GM04504 (cell line): ENCODE measurements at regions not wholly inside any gene's neighbourhood (a gene's known extent, or its start where the extent isn't known, plus 50 kb on each side); places are given as distances from the start of the nearest gene placed in this dataset.
"Not testable (repeated sequence)": the region's sequence is repeated elsewhere in the genome, so short reads cannot be mapped to it uniquely, and the experiment has no call there.

Experiments used
- DNase-seq: peaks from one replicate; pipeline ENCODE4 v3.0.0-alpha.2; 2012; ENCODE audit warnings: low read depth

DNA sequence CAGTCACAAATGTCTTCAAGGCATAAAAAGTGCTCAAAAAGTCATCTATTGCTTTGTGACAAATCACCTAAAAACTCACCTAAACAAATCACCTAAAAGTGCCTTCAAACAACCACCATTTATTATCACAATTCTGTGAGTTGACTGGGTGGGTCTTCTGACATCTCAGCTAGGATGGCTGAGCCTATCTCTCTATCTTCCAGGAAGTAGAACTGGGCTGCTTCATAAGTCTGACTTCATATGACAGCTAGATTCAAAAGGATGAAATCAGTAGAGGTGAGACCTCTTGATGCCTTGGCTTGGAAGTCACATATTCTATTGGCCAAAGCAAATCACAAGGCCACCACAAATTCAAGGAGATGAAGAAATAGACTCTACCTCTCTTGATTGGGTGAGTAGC lies 199.2 kb upstream of the SLC39A10 start:
- no peak for DNase-seq

DNA sequence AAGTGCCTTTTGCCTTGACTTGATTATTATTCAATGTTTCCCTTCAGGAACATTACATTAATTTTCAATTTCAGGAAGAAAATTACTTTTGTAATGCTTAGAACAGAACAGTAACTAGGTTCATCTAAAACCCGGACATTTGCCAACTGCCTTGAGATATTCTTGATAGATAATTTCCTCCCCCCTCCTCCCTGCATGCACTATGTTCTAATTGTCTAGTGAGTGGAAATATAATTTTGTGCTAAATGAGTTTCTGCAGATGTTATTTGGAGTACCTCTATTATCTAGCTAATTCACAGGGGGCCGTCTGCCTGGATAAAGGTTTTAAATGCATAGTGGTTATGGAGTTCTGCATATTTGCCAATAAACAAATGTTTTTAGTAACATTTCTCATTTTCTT lies 200.3 kb upstream of the SLC39A10 start:
- no peak for DNase-seq

- DNase-seq = peak; percentile 6
Measured at GRCh38 chr2:195451160-195451559, 205.9 kb upstream of the SLC39A10 start.

DNA sequence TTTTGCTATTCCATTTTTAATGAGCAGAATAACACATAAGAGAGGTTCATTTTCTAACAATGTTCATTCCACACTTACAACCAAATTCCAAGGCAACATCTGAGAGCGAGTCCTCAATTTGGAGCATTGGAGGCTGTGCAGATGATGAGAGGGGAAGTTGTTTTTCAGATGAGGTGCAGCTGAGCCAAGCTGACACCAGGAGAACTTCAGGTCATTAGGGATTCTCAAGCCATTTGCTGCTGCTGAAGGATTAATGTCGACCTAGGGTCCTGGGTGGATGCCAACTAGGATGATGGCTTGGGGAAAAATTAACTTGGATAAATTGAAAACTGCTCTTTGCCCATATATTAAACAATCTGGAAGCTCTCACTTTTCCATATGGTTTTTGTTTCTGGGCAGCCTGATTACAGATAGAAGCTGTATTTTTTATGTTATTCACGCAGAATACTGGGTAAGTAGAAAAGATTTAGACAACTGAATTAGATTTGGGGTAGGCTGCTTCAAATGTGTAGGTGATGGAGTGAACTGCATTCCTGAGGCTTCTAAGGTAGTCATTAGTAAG lies 206.4 kb upstream of the SLC39A10 start:
- no peak for DNase-seq

- DNase-seq = no peak
Measured at GRCh38 chr2:195447323-195447975, 209.6 kb upstream of the SLC39A10 start.

- no peak for DNase-seq
Measured at GRCh38 chr2:195445639-195446038, 211.4 kb upstream of the SLC39A10 start.

- DNase-seq = no peak
Measured at GRCh38 chr2:195443926-195444325, 213.1 kb upstream of the SLC39A10 start.

DNA sequence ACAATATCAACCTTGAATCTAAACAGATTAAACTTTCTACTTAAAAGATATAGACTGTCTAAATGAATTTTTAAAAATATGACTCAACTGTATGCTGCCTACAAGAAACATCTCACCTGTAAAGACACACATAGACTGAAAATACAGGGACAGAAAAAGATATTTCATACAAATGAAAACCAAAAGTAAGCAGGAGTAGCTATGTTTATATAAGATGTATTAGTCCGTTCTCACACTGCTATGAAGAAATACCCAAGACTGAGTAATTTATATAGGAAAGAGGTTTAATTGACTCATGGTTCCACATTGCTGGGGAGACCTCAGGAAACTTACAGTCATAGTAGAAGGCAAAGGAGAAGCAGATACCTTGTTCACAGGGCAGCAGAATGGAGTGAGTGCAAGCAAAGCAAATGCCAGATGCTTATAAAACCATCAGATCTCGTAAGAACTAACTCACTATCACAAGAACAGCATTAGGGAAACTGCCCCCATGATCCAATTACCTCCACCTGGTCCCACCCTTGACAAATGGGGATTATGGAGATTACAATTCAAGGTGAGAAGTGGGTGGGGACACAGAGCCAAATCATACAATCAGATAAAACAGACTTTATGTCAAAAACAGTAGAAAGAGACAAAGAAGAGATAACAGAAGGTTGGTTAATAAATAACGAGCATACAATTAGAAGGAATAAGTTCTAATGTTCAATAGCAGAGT lies 214.4 kb upstream of the SLC39A10 start:
- no peak for DNase-seq

DNA sequence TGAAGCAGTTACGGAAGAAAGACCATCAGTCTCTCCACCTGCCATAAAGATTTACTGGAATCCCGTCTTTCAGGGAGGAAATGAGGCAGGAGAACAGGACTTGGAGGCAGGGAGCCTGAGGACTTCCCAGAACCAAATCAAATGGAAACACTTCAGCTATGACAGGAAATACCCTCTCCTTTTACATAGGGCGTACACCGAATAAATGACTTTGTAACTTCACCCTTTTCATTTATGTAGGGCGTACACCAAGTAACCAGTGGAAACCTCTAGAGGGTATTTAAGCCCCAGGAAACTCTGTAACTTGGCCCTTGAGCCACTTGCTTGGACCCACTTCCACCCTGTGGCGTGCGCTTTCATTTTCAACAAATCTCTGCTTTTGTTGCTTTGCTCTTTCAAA lies 218.3 kb upstream of the SLC39A10 start:
- no peak for DNase-seq

DNA sequence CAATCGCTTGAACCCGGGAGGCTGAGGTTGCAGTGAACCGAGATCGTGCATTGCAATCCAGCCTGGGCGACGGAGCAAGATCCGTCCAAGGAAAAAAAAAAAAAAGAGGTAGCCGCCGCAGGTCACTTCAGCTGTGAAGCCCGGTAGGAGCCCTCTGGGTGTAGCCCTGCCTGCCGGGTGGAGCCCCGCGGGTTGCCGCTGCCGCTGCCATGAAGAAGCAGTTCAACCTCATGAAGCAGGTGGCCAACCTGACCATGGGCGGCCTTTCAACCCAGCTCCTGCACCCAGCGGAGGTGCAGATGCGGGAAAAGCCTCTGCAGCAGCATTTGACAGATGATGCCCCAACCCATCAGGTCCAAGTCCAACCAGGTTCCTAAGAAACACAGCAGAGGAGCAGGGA lies 219.5 kb upstream of the SLC39A10 start:
- DNase-seq = no peak

DNA sequence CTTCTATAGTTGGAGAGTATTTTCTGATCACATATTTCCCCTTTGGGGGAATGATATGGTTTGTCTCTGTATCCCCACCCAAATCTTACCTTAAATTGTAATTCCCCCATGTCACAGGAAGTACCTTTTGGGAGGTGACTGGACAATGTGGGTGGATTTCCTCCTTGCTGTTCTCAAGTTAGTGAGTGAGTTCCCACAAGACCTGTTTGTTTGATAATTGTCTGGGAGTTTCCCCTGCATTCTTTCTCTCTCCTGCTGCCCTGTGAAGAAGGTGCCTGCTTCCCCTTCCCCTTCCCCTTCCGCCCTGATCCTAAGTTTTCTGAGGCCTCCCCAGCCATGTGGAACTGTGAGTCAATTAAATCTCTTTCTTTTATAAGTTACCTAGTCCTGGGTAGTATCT lies 222.7 kb upstream of the SLC39A10 start:
- DNase-seq = no peak

- DNase-seq = not testable (repeated sequence)
Measured at GRCh38 chr2:195433729-195434128, 223.3 kb upstream of the SLC39A10 start.

- DNase-seq = no peak
Measured at GRCh38 chr2:195428673-195429072, 228.4 kb upstream of the SLC39A10 start.

DNA sequence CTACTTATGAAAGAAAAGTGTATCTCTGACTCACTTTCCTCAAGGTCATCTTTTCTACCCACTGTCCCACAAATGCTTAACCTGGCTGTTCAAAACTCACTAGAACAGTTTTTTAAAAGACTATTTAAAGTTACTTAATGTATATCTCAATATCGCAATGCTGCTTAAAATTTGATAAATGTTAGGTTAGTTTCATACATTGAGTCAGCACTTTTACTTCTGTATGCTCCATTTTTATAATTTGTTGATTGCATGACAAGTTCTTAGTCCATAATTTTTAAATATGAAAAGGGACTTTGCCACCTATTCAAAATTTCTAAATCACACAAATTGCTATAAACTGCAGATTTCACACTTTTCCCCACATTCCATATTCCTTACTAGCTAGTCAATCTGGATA lies 231.7 kb upstream of the SLC39A10 start:
- DNase-seq = no peak

DNA sequence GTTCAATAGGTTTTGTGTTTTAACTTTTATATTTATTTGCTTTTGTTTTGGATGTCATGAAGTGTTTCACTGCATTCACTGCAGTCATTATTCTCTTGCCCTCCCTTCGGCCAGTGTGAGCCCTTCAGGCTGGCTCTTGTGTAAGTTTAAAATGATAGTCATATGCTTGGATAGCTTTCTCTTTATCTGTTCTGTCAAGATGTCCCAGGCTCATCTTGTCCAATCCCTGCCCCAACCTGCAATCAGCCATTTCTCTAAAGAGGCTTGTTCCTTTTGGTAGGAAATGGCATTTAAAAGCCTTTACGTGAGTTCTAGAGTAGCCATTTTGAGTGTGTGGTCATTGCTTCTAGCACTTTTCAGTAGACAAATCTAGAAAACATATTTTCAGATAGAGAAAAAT lies 238.0 kb upstream of the SLC39A10 start:
- no peak for DNase-seq

GRCh38 chr2:195414537-195415100 lies 242.4 kb upstream of the SLC39A10 start:
- DNase-seq = no peak

GRCh38 chr2:195413944-195414343 lies 243.1 kb upstream of the SLC39A10 start:
- DNase-seq = no peak

DNA sequence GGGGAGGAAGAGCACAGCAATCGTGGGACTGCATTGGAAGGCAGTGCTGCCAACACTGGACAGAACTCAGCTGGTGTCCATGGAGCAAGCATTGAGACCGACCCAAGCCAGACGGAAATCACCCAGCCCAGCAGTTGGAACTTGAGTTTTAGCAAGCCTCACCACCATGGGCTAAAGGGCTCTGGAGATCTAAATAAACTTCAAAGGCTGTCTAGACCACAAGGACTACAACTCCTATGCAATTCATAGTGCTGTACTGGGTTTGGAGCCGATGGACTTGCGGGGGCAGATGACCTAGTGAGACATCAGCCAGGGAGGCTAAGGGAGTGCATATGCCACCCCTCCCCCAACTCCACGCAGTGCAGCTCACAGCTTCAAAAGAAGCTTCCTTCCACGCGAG lies 243.6 kb upstream of the SLC39A10 start:
- no peak for DNase-seq

GRCh38 chr2:195411219-195411687 lies 245.8 kb upstream of the SLC39A10 start:
- peak; percentile 42 for DNase-seq

DNA sequence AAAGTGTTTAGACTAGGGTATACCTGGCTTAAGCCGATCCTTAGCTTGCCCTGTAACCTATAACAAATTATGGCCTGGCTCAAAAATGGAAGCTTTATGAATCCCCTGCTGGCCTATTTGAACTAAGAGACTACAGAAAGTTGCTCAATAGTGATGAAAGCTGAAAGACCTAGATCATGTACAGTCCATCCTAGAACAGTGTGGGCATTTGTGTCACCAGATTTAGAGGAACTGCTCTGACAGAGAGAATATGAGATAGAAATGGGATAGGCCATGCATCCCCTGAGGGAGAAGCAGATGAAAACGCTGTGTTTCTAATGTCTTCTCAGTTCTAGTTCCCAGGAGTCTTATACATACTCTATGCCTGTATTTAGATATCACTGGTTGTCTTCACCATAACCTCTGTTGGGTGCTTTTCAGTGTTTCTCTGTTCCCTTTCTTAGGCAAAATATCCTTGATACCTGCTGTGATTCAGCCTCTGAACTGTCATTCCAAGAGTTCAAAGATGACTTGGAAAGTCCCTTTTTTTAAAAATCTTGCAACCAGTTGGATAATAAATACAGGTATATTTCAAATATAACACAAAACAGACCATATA lies 246.9 kb upstream of the SLC39A10 start:
- no peak for DNase-seq

GRCh38 chr2:195408811-195409210 lies 248.2 kb upstream of the SLC39A10 start:
- no peak for DNase-seq

GRCh38 chr2:195408196-195408595 lies 248.8 kb upstream of the SLC39A10 start:
- DNase-seq = no peak

- peak; percentile 7 for DNase-seq
Measured at GRCh38 chr2:195407783-195408182, 249.2 kb upstream of the SLC39A10 start.
